ENCODE measurements at regions not wholly inside any gene's neighbourhood (a gene's known extent, or its start where the extent isn't known, plus 50 kb on each side); places are given as distances from the start of the nearest gene placed in this dataset.

DNA sequence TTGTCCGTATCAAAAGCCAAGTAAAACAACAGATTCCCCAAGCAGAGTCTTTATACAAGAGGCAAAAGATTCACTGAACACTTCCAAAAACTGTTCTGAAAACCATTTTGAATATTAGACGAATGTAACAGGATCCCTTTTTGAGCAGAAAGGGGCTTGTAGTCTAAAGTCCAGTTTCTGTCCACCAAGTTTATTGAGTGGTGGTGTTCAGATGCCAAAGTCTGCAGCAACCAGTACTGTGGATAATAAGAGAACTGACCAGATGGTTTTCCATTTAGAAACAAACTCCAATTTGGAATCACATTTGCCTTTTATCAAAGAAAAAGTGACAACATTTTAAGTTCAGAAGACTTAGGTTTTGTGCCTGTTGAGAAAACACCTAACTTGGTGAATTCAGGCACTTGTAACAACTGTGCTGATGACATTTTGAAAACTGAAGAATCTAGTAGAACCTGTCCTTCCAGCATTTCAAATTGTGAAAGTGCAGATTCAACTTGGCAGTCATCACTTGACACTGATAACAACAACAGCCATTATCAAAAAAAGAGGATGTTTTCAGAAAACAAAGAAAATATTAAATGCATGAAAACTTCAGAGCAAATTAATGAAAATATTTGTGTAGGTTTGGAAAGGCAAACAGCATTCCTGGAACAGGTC, 217.1 kb downstream of the CSNK2A3 start:
- dilution Hi-C loops (cut with MboI; ENCODE audit: extremely low pct_ligation_motif_present, low sequenced_read_pairs), result no loop called here
- Histone ChIP-seq H3K4me3 (replicated peaks in 1 of 3; ENCODE audit: insufficient read depth in 1 of 3, low read depth in 1 of 3, low read length in 3 of 3) (no peak overlapping the region), H3K27me3 (ENCODE audit: control insufficient read depth in 2 of 2, insufficient read depth in 2 of 2, low read length in 2 of 2) (peaks cover 0 to 12% of the 10 kb centered on the region in 2 experiments), H4K20me1 (replicated peaks; ENCODE audit: control insufficient read depth, extremely low read depth, insufficient read depth, low read length) (no peaks in the 10 kb centered on the region), H3K9me1 (replicated peaks; ENCODE audit: control insufficient read depth, extremely low read depth, insufficient read depth, low read length) (no peaks in the 10 kb centered on the region), H2AFZ (ENCODE audit: low read depth, low read length) (no peak overlapping the region), H3K9me3 (replicated peaks; ENCODE audit: control insufficient read depth, insufficient read depth, low read length) (no peaks in the 10 kb centered on the region), H3K36me3 (ENCODE audit: control insufficient read depth in 2 of 2, extremely low read depth in 1 of 2, insufficient read depth in 2 of 2, low read length in 2 of 2) (no peaks in the 10 kb centered on the region), H3K27ac (ENCODE audit: insufficient read depth, low read depth, low read length) (no peak overlapping the region), H3K4me1 (ENCODE audit: control insufficient read depth, extremely low read depth, insufficient read depth, low read length) (no peaks in the 10 kb centered on the region), H3K4me2 (ENCODE audit: insufficient read depth, low read length) (no peak overlapping the region), H3K79me2 (ENCODE audit: control insufficient read depth, insufficient read depth, low read length) (no peaks in the 10 kb centered on the region), H3K9ac (replicated peaks; ENCODE audit: extremely low read depth, insufficient read depth, low read length) (no peak overlapping the region)
- TF ChIP-seq, protein P1, sequence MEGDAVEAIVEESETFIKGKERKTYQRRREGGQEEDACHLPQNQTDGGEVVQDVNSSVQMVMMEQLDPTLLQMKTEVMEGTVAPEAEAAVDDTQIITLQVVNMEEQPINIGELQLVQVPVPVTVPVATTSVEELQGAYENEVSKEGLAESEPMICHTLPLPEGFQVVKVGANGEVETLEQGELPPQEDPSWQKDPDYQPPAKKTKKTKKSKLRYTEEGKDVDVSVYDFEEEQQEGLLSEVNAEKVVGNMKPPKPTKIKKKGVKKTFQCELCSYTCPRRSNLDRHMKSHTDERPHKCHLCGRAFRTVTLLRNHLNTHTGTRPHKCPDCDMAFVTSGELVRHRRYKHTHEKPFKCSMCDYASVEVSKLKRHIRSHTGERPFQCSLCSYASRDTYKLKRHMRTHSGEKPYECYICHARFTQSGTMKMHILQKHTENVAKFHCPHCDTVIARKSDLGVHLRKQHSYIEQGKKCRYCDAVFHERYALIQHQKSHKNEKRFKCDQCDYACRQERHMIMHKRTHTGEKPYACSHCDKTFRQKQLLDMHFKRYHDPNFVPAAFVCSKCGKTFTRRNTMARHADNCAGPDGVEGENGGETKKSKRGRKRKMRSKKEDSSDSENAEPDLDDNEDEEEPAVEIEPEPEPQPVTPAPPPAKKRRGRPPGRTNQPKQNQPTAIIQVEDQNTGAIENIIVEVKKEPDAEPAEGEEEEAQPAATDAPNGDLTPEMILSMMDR (IDR thresholded peaks at IDR 0.05; ENCODE audit: extremely low read depth in 1 of 2, insufficient read depth in 1 of 2, low read depth in 1 of 2, low read length in 2 of 2), result no peak
- no peak for TF ChIP-seq GATA2 (IDR thresholded peaks at IDR 0.05; ENCODE audit: insufficient read depth, insufficient read length, low read depth, low read length)
- ChIA-PET CTCF (no interaction called here), POLR2A (no interaction called here)
- FAIRE-seq (no peak), DNase-seq (ENCODE audit: low read depth, low spot score) (no peak)
- no TSS peak for BruUV-seq (replicated peaks)
- intact Hi-C loops (cut with micrococcal nuclease), result no loop called here

DNA sequence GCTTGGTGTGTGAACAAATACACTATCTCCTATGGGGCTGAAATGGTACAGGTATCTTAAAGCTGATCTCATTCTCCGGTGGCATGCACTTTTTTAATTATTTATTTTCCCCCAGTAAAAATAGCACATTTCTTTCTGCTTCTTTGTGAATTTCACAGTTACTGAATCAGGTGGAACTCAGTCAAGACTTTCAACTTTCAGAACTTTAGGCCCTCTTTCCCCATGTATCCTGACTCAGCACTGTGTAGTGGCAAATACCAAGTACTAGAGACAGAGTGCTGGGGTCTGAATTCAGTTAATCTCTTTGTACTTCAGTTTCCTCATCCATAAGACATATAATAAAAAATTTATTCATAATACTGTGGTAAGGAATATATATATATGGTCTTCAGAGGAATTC, 223.9 kb downstream of the CSNK2A3 start:
- Histone ChIP-seq H3K4me3 (replicated peaks in 1 of 3; ENCODE audit: insufficient read depth in 1 of 3, low read depth in 1 of 3, low read length in 3 of 3) (no peak overlapping the region), H3K27me3 (ENCODE audit: control insufficient read depth in 2 of 2, insufficient read depth in 2 of 2, low read length in 2 of 2) (peaks cover 4 to 16% of the 10 kb centered on the region in 2 experiments), H3K79me2 (ENCODE audit: control insufficient read depth, insufficient read depth, low read length) (no peaks in the 10 kb centered on the region), H3K36me3 (ENCODE audit: control insufficient read depth in 2 of 2, extremely low read depth in 1 of 2, insufficient read depth in 2 of 2, low read length in 2 of 2) (no peaks in the 10 kb centered on the region), H3K9me3 (replicated peaks; ENCODE audit: control insufficient read depth, insufficient read depth, low read length) (no peaks in the 10 kb centered on the region), H3K9me1 (replicated peaks; ENCODE audit: control insufficient read depth, extremely low read depth, insufficient read depth, low read length) (no peaks in the 10 kb centered on the region), H4K20me1 (replicated peaks; ENCODE audit: control insufficient read depth, extremely low read depth, insufficient read depth, low read length) (no peaks in the 10 kb centered on the region), H3K4me1 (ENCODE audit: control insufficient read depth, extremely low read depth, insufficient read depth, low read length) (no peaks in the 10 kb centered on the region), H3K27ac (ENCODE audit: insufficient read depth, low read depth, low read length) (no peak overlapping the region), H3K4me2 (ENCODE audit: insufficient read depth, low read length) (no peak overlapping the region), H2AFZ (ENCODE audit: low read depth, low read length) (no peak overlapping the region), H3K9ac (replicated peaks; ENCODE audit: extremely low read depth, insufficient read depth, low read length) (no peak overlapping the region)
- CTCF ChIA-PET, result interaction anchor here (1.0 to 1.2 kb wide), 2 partner anchors 17 to 29 kb away, joined by 3 read pairs; no protein-coding TSS in a partner anchor
- no peak for DNase-seq (ENCODE audit: low read depth, low spot score)
- intact Hi-C loops (cut with micrococcal nuclease) (no loop called here), dilution Hi-C loops (cut with MboI; ENCODE audit: extremely low pct_ligation_motif_present, low sequenced_read_pairs) (no loop called here)
- TF ChIP-seq, protein P2, sequence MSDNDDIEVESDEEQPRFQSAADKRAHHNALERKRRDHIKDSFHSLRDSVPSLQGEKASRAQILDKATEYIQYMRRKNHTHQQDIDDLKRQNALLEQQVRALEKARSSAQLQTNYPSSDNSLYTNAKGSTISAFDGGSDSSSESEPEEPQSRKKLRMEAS (IDR thresholded peaks at IDR 0.05; ENCODE audit: insufficient read depth, insufficient read length), result no peak
- no peak for TF ChIP-seq JUN (IDR thresholded peaks at IDR 0.05; ENCODE audit: borderline replicate concordance, insufficient read depth, insufficient read length, low read depth)
- no peak for TF ChIP-seq POLR2AphosphoS5 (IDR thresholded peaks at IDR 0.05; ENCODE audit: insufficient read depth, low read depth, low read length)
- no peak for TF ChIP-seq MYC (IDR thresholded peaks at IDR 0.05; ENCODE audit: low read depth, low read length)
- TF ChIP-seq EZH2 (IDR thresholded peaks at IDR 0.05; ENCODE audit: borderline replicate concordance, low read depth, low read length, severe bottlenecking), result no peak
- TF ChIP-seq FOS (IDR thresholded peaks at IDR 0.05; ENCODE audit: borderline replicate concordance, insufficient read depth, low read length), result no peak
- TF ChIP-seq POLR2A (IDR thresholded peaks at IDR 0.05; ENCODE audit: low read depth, low read length), result no peak
- no peak for TF ChIP-seq GATA2 (IDR thresholded peaks at IDR 0.05; ENCODE audit: insufficient read depth, insufficient read length, low read depth, low read length)
- TF ChIP-seq, protein P1 (IDR thresholded peaks at IDR 0.05; ENCODE audit: extremely low read depth in 1 of 2, insufficient read depth in 1 of 2, low read depth in 1 of 2, low read length in 2 of 2), result no peak
- POLR2A ChIA-PET, result no interaction called here
- BruUV-seq (replicated peaks), result no TSS peak
- no peak for FAIRE-seq
